Osteocyte (in vitro differentiated cells): ENCODE measurements at regions not wholly inside any gene's neighbourhood (a gene's known extent, or its start where the extent isn't known, plus 50 kb on each side); places are given as distances from the start of the nearest gene placed in this dataset.

Source experiments
- DNase-seq: peaks from one replicate; pipeline ENCODE4 v3.0.0; 2021; ENCODE audit warnings: mixed read lengths; ENCODE audit not compliant: unreplicated experiment; ENCODE audit errors: extremely low spot score
- H3K27ac Mint-ChIP-seq: one replicate; pipeline ENCODE4 v1.8.0; 2021; ENCODE audit warnings: mild to moderate bottlenecking, mixed read lengths; ENCODE audit not compliant: unreplicated experiment
- H3K27me3 Mint-ChIP-seq: one replicate; pipeline ENCODE4 v1.8.0; 2021; ENCODE audit warnings: mixed read lengths; ENCODE audit not compliant: unreplicated experiment
- H3K36me3 Mint-ChIP-seq: one replicate; pipeline ENCODE4 v1.8.0; 2021; ENCODE audit warnings: mixed read lengths; ENCODE audit not compliant: unreplicated experiment
- H3K4me1 Mint-ChIP-seq: one replicate; pipeline ENCODE4 v1.8.0; 2021; ENCODE audit warnings: mixed read lengths; ENCODE audit not compliant: unreplicated experiment
- H3K4me3 Mint-ChIP-seq: one replicate; pipeline ENCODE4 v1.8.0; 2021; ENCODE audit warnings: mild to moderate bottlenecking, moderate library complexity, mixed read lengths; ENCODE audit not compliant: unreplicated experiment
- H3K9me3 Mint-ChIP-seq: one replicate; pipeline ENCODE4 v1.8.0; 2021; ENCODE audit warnings: mixed read lengths; ENCODE audit not compliant: unreplicated experiment
- TF ChIP-seq, protein P1 (sequence below): fragments of 200-600 bp; sonication (generic); IDR thresholded peaks from 2 replicates; pipeline ENCODE4 v1.5.0; 2021; ENCODE audit warnings: antibody characterized with exemption, mild to moderate bottlenecking, moderate library complexity

DNA sequence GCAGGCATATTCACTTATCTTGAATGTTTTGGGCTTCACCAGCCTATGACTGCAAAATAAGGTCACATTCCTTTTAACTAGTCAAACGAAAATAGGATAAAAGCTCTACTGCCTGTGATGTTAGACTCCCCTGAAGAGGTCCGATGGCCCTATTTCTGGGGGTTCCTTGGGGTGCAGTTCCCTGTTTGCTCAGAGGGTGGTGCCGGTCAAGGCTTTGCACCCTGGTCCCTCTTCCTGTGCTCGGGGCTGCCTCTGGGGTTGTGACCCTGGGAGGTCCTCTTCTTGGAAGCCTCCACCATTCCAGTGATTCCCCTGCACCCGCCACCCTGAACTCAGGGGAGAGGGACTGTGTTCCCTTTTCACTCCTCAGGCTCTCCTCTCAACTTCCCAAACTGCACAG, 86.7 kb upstream of the ANKRD34C start:
- Mint-ChIP-seq H3K27ac (no peak overlapping the region), H3K27me3 (peaks cover 45% of the 10 kb centered on the region), H3K36me3 (no peaks in the 10 kb centered on the region), H3K9me3 (no peaks in the 10 kb centered on the region), H3K4me1 (no peaks in the 10 kb centered on the region), H3K4me3 (no peak overlapping the region)
- no peak for DNase-seq
- TF ChIP-seq, protein P1, sequence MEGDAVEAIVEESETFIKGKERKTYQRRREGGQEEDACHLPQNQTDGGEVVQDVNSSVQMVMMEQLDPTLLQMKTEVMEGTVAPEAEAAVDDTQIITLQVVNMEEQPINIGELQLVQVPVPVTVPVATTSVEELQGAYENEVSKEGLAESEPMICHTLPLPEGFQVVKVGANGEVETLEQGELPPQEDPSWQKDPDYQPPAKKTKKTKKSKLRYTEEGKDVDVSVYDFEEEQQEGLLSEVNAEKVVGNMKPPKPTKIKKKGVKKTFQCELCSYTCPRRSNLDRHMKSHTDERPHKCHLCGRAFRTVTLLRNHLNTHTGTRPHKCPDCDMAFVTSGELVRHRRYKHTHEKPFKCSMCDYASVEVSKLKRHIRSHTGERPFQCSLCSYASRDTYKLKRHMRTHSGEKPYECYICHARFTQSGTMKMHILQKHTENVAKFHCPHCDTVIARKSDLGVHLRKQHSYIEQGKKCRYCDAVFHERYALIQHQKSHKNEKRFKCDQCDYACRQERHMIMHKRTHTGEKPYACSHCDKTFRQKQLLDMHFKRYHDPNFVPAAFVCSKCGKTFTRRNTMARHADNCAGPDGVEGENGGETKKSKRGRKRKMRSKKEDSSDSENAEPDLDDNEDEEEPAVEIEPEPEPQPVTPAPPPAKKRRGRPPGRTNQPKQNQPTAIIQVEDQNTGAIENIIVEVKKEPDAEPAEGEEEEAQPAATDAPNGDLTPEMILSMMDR, result no peak

DNA sequence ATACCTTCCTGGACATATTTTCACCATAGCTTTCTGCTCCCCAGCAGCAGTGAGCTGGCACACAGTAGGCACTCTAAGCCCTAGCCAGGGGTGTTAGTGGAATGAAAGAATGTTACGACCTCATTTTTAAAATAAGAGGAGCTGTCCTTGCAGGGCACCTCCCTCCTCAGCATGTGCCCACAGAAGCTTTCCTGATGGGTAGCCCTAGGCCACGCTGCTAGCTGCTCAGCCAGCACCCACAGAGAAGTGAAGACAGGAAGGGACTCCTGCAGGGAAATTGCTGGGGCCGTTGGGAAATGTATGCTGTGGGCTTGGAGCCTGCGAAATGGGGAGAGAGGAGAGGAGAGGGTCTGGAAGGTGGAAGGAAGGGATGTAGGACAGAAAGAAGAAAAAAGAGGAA, 87.3 kb upstream of the ANKRD34C start:
- Mint-ChIP-seq H3K27ac (no peak overlapping the region), H3K36me3 (no peaks in the 10 kb centered on the region), H3K4me1 (no peaks in the 10 kb centered on the region), H3K4me3 (no peak overlapping the region), H3K27me3 (peaks cover 48% of the 10 kb centered on the region), H3K9me3 (no peaks in the 10 kb centered on the region)
- no peak for DNase-seq
- TF ChIP-seq, protein P1, result no peak

DNA sequence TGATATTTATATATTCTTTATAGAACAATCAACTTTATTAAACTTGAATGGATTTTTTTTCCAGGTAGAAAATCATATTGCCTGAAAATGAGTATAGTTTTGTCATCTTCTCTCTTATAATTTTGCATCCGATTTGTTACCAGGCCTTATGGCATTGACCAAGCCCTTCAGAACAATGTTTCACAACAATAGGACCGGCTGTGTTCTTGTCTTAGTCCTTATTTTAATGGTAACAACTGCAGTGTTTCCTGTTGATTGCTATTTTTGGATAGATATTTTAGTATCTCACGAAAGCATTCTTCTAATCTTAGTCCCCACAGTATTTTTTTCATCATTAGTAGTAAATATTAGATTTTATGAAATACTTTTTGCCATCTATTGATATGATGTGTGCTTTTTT, 88.1 kb upstream of the ANKRD34C start:
- TF ChIP-seq, protein P1, result no peak
- Mint-ChIP-seq H3K36me3 (no peaks in the 10 kb centered on the region), H3K27me3 (peaks cover 50% of the 10 kb centered on the region), H3K4me1 (no peaks in the 10 kb centered on the region), H3K4me3 (no peak overlapping the region), H3K9me3 (no peaks in the 10 kb centered on the region), H3K27ac (no peak overlapping the region)
- DNase-seq, result no peak

DNA sequence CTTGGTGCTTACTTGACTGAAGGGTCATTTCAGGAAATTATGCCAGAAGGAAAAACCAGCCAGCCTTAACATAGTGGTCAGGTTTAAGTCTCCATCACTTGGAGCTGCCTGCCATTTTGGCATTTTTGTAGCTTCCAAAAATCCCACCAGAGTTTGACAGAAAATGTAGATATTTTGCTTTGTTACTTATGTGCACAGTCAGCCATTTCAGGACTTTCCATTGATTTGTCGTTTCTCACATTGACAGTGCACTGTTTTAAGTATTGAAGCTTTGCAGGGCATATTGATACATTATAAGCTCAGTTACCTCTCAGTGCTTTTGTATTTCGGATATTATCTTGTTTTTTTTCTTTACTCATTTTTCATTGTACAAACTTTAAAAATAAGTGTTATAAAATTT, 89.0 kb upstream of the ANKRD34C start:
- Mint-ChIP-seq H3K4me3 (no peak overlapping the region), H3K27ac (no peak overlapping the region), H3K27me3 (peaks cover 46% of the 10 kb centered on the region), H3K36me3 (no peaks in the 10 kb centered on the region), H3K9me3 (no peaks in the 10 kb centered on the region), H3K4me1 (no peaks in the 10 kb centered on the region)
- no peak for DNase-seq
- TF ChIP-seq, protein P1, result no peak

DNA sequence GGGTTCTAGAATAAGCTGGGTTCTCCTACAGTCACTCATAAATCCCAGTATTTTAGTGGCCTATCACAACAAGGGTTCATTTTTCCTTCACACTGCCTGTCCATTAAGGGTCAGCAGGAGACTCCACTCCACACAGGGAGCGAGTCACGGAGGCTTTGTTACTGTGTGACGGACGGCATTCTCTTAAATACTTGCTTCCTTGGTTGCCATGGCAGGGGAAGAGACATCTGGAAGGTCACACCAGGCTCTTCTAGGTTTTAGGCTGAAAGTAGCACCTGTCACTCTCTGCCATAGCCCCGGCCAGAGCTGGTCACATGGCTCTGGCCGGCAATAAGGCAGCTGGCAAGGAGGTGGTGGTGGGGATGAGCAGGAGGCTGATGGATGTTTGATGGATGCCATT, 89.4 kb upstream of the ANKRD34C start:
- H3K4me3 Mint-ChIP-seq, result no peak overlapping the region
- no peaks in the 10 kb centered on the region for H3K9me3 Mint-ChIP-seq
- no peak for DNase-seq
- no peak overlapping the region for H3K27ac Mint-ChIP-seq
- H3K27me3 Mint-ChIP-seq, result peaks cover 46% of the 10 kb centered on the region
- no peaks in the 10 kb centered on the region for H3K36me3 Mint-ChIP-seq
- H3K4me1 Mint-ChIP-seq, result no peaks in the 10 kb centered on the region
- TF ChIP-seq, protein P1, result no peak
